SHP77 treated with DMSO at 0.1 percent for 48 hours (cell line): ENCODE measurements at regions not wholly inside any gene's neighbourhood (a gene's known extent, or its start where the extent isn't known, plus 50 kb on each side); places are given as distances from the start of the nearest gene placed in this dataset.
A peak's percentile ranks its signal among the peaks of the same experiment; 100 is the strongest.
"Not testable (repeated sequence)": the region's sequence is repeated elsewhere in the genome, so short reads cannot be mapped to it uniquely, and the experiment has no call there.

Experiments used
- DNase-seq: peaks from one replicate; lab custom pipeline; 2025; lab: John Stamatoyannopoulos, UW

DNA sequence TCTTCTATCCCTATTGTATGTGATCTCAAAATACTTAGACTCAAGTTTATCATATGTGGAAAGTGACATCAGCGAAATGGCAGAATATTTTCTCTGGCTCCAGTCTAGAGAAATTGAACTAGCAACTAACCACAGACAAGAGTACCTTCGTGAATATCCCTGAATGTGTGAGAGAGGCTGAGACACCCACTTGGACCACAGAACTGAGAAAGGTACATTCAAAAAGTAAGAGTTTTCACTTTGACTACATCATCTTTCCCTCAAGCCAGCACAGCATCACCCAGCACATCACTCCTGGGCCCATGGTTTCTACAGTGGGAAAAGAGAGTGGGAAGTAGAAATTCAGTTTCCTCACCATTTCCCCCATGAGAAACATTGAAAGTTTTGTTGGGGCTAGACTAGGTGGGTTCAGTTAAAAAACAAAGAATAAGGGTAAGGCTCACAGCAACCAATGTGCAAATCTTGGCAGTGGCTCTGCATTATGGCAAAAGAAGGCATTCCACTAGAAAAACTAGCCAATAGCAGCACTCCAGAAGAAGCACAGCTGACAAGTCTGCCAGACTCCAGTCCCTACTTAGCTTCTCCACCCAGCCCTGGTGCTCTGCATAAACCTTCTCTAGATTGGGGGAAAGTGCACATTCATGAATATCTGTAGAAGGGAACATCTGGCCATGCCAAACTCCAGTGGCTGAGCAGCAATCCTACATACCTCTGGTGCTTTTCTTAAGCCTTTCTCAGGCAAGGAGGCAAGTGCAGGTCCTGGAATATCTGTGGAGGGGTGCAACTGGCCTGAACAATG lies 225.6 kb upstream of the VLDLR start:
- DNase-seq = no peak

DNA sequence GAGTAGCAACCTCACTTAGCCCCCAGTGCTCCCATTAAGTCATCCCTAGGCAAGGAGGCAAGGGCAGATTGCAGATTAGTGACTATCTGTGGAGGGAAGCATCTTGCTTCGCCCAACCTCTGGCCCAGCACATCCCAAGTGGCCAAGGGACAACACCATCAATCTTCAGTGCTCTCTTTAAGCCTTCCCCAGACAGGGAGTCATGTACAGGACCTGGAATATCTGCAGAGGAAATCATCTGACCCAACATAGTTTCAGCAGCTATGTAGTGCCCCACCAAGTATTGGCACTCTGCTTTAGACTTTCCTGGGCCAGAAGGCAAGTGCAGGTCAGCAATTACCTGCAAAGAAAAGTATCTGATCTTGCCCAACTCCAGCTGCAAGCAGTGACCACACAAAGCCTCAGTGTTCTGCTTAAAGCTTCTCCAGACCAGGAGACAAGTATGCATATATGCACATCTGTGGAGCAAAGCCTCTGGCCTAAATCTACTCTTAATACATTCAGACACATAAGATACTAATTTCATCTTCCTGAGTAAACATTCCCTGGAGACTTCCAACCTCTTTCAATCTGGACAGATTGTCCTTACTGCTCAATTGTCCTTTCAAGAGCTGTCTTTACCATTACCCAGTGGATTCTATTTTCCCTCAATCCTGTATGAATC lies 224.8 kb upstream of the VLDLR start:
- DNase-seq = no peak

DNA sequence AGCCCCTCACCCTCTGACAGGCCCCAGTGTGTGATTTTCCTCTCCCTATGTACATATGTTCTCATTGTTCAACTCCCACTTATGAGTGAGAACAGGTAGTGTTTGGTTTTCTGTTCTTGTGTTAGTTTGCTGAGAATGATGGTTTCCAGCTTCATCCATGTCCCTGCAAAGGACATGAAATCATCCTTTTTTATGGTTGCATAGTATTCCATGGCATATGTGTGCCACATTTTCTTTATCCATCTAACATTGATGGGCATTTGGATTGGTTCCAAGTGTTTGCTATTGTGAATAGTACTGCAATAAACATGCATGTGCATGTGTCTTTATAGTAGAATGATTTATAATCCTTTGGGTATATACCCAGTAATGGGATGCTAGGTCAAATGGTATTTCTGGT lies 223.7 kb upstream of the VLDLR start:
- DNase-seq = not testable (repeated sequence)

DNA sequence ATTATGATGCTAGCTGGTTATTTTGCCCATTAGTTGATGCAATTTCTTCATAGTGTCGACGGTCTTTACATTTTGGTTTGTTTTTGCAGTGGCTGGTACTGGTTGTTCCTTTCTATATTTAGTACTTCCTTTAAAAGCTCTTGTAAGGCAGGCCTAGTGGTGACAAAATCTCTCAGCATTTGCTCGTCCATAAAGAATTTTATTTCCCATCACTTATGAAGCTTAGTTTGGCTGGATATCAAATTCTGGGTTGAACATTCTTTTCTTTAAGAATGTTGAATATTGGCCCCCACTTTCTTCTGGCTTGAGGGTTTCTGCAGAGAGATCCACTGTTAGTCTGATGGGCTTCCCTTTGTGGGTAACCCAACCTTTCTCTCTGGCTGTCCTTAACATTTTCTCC lies 219.8 kb upstream of the VLDLR start:
- not testable (repeated sequence) for DNase-seq

DNA sequence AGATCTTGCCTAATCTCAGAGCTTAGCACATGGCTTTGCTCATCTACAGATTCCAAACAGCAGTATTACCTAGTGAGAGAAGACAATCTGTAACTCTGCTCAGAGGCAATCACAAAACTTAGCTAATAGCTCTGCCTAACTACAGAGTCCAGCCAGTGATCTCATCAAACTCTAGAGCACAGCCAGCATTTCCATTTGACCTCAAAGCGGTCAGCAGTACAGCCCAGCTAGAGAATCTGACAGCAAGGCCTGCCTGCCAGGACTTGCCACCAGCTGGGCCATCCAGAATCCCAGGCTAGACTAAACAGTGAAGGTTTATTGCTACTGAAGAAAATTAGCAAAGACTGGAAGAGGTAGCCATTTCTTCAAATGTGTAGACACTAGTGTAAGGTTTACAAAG lies 217.9 kb upstream of the VLDLR start:
- no peak for DNase-seq

DNA sequence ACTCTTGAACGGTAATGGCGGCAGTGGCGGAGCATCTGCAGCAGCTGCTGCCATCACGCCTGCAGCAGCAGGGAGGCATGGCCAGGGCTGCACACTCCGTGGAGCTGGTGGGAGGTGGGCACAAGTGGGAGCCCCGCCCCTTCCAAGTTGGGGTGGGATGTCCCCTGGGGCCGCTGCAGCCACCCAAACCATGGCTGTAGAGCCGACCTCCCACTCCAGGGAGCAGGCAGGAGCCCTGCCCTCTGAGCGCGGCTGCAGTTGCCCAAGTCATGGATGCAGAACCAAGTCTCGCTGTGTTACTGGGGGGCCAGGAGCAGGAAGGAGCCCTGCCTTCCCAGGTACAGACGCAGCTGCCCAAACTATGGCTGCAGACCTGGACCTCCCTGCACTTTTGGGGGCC lies 215.3 kb upstream of the VLDLR start:
- DNase-seq = no peak

DNA sequence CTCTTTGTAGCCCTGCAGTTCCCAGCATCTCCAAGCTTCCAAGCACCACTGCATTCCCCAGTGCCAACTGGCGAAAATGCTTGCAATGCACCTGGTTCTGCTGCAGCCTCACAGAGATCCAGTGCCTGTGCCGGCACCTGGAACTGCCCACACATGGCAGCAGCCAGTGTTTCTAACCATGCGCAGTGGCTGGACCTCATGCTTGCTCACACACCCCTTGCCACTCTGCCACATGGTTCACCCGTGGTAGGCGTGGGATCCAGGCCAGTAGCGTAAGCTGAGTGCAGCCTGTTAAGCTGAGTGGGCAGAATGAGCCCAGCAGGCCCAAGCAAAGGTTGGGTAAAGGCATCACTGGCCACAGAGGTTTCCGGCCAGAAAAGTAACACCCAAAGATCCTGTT lies 214.1 kb upstream of the VLDLR start:
- DNase-seq = no peak

DNA sequence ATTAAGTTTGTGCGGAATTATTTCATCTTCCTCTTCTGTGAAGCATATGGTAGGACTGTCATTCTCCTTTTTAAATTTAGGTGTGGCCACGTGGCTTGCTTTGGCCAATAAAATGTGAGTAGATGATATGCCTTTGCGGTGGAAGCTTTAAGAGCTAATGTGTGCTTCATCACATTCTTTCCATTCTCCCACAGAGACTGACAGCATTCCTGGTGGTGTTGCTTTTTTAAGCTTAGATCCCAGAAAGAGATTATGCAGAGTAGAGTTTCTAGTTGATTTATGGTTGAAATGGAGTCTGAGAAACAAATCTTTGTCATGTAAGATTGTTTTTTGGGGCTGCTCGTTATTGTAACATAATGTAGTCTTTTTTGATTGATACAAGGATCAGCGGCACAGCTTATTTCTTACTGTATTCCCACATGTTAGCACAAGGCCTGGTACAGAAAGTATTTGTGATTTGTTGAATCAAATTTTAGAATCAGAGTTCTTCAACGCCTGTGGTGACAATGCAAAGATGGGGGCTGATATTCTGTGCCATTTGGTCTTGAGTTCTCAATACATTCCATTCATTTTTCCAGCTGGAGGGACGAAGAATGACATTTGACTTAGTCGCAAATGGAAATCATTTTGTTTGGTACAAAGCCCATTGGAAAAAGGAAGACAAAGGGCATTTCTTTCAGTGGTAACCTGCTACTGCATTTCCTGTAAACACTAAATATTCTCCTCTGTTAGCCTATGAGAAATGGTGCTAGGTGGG lies 209.9 kb upstream of the VLDLR start:
- no peak for DNase-seq

DNA sequence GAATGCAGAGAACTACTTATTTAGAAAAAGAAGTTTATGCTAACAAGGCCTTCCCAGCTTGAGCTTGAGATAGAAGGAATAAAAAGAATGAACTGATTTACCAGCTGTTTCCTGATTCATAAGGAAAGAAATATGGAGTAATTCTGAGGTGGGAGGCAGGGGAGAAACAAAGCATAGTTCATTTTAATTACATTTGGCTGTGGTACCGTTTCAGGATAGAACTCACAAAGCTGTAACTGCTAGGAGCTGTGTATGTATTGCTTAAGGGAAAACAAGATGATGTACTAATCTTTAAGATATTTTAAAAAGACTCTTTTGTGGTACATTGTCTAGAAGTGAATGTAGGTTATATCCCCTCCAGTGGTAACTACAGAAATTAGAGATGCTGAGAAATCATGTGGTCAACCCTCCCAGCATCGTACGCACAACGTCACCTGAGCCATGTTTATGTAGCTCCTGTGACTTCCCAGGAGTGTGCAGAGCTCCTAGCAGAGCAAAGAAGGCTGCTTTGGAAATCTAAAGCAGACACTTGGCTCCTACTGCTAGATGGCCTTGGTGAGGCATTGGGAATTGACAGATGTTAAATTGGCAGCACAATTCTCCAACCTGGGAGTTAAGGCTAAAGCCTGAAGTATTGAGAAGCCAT lies 208.3 kb upstream of the VLDLR start:
- no peak for DNase-seq

DNA sequence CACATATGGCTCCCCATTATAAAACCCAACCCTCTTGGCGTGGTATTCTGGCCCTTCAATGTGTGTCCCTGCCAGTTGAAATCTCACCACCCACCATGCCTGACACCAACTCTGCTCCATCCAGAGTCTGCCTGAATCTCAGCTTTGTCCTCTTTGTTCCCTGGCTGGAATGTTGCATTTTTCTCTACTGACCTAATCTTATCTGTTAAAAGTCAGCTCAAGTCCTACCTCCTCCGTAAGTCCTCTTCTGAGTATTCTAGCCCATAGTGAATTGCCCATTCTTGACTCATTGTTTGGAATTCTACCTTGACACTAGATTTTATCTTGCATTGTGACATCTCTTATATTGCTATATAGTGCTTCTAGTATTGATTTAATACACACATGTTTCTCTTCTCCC lies 207.1 kb upstream of the VLDLR start:
- no peak for DNase-seq

DNA sequence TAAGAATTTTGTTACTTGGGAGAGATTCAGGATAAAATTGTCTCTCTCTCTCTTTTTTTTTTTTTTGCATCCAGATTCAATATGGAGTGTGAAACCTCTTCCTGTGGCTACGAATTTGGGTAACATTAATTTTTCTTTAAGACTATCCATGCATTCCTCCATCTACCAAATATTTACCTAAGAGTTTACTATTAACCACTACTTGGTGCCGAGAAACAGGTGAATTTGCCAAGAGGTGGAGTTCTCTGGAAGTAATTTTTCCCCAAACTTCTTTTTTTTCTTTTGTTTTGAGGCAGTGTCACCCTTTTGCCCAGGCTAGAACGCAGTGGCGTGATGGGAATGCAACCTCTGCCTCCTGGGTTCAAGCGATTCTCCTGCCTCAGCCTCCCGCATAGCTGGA lies 206.3 kb upstream of the VLDLR start:
- DNase-seq = no peak

DNA sequence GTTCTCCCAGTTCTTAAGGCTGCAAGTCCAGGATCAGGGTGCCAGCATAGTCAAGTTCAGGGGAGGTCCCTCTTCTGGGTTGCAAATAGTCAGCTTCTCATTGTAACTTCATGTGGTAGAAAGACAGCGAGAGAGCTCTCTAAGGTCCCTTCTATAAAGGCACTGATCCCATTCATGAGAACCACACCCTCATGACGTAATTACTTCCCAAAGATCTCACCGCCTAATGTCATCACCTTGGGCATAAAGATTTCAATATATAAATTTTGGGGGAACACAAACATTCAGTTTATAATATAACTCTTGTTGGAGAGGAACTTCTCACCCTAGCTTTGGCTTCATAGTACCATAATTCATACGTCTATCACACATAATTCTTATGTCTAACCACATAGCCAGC lies 203.9 kb upstream of the VLDLR start:
- no peak for DNase-seq

DNA sequence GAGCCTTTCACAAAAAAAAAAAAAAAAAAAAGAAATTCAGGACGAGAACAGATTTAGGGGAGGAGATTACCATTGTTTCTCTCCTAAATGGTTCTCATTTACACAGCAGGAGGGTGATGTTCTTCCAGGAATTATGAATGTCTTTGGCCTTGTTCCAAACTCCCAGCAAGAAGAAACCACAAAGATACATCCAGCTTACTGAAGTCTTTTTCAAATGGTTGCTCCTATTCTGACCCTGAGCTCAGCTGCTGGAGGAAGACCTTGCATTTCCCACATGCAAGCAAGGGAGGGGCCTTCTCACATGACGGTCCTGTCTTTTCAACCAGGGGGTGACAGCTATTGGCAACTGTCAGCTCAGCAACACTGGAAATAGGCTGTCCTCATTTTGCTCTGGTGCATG lies 203.0 kb upstream of the VLDLR start:
- DNase-seq = no peak

DNA sequence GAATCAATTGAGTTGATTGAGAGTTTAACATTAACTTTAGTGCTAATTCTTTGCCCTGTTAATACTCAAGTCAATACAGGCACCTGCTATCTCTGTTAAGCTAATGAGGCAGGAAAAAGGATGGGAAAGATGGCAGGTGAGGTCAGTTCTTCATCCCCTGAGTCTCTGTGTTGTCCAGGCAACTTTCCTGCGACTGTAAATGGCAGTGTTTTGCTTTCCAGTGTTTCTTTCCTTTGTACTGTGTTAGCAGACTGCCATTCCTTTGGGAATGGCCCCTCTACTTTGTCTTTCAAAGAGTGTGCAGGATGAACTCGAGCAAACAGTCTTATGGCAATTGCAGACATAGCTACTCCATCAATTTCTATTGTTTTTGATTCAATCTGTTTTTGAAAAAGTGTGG lies 202.2 kb upstream of the VLDLR start:
- DNase-seq = no peak

DNA sequence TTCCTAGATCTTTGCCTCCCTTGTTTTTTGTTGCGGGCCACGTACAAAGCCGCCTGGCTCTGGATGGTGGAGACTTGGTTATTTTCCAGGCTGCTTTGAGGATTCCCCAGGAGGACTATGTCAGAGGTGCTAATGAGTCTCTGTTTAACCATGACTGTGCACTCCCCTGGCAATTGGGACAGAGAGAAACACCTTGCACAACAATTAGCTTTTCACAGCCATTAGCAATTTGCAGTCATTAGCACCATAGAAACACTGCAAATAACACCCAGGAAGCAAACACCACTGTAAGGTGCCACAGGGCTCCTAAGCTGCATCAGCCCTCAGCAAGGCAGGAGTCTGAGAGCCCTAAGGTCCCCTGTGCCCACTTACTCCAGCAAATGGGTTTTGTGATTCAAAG lies 201.0 kb upstream of the VLDLR start:
- DNase-seq = no peak

DNA sequence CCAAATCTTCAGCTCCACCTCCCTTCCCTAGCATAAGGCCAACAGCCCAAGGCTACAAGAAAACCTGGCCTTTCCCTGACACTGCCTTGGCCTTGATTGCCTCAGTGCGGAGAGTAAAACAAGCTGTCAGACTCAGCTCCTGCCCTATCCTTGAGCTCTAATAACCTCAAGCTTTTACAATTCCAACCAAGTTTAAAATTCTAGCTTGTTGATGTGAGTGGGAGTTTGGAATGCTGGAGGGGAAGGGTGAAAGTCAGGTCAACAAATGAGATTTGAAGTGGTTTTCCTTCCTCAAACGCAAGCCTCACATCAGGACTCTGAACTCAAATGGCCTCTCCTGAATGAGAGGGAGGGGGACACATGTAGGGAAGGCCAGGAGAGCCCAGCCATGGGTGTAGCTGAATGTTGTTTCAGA lies 197.0 kb upstream of the VLDLR start:
- no peak for DNase-seq

DNA sequence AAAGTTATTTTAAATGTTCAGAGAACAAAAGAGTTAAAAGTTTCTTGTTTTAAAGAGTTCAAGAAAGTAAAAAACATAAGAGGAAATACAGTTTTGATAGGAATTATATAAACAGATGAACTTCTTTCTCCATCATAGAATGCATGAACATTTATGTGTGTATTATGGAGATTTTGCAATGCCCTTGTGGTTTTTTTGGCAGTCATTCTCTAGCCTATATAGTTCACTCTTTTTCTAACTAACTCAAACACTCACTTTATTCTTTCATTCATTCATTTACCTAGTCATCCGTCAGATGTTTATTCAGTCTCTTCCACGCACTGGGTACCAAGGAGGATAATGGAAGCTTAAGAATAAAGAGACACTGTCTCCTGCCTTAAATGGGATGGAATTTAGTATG lies 195.9 kb upstream of the VLDLR start:
- DNase-seq = no peak

DNA sequence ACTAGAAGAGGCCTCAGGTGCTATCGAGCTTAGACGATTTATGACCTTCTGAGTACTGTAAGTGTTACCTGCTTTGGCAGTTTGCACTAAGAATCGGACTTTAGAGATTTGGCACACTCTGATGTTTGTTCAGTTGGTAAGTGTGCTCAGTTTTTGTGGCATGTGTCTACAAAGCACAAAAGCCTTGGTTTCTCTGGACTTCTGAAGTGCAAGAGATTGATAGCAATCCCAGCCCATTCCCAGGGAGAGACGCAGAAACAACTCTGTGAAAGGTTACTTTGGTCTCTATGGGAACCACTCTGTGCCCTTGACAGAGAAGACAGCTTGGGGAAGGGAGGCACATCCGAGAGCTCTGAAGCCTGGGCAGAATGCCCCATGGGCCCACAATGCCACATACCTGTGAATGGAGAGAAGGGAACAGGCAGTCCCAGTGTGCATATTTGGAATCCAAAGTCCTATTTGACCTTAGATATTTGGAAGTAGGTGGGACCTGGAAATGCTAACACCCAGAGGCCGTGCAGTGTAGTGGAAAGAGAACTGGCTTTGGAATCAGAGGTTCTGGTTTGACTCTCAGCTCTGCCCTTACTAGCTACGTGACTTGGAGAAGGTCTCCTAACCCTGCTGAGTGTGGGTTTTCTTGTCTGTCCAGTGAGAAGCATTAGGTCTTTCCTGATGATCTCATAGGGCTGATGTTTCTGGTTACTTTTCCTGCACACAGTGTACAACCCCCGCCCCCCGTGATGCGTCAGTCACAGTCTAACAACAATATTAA lies 194.3 kb upstream of the VLDLR start:
- DNase-seq = peak; percentile 41

DNA sequence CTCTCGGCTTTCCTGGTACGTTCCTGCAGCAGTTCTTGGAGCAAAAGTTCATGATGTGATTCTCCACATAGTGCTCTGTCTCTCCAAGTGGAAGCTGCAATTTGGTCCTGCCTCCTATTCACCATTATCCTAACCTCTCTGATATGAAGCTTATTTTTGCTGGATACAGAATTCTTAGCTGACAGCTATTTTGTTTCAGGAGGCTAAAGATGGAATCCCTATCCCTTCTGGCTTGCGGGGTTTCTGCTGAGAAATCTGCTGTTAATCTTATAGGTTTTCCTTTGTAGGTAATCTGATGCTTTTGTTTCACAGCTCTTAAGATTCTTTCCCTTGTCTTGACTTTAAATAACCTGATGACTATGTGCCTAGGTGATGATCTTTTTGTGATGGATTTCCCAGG lies 181.6 kb upstream of the VLDLR start:
- DNase-seq = no peak

DNA sequence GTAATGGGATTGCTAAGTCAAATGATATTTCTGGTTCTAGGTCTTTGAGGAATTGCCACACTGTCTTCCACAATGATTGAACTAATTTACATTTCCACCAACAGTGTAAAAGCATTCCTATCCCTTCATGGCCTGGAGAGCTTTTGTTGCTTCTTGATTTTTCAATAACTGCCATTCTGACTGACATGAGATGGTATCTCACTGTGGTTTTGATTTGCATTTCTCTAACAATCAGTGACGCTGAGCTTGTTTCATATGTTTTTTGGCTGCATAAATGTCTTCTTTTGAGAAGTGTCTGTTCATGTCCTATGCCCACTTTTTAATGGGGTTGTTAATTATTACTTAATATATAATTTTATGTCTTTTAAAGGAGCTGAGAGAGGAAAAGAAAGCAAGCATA lies 177.7 kb upstream of the VLDLR start:
- not testable (repeated sequence) for DNase-seq

DNA sequence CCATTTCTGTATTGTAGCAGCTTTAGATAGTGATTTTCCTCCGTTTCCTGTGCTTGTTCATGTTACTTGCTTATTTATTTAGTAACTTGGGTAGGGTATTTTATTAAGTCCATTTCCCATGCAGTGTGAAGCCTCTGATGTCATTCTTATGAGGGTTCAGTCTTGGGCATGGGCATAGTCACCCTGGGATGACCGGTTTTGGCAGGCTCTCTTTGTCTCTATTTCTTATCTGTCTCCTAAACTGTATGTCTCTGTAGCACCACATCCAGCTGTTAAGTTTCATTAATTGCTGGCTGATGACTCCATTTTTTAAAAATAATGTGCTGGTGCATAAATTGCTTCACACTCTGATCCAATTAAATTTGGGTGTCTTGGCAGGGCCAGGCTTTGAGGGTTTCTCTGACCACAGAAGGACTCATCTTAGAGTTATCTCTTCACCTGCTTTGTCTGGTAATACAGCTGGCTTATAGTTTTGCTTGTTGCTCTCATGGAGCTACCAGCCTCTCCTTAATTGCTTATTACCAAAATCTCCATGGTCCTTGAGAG lies 173.3 kb upstream of the VLDLR start:
- DNase-seq = no peak

DNA sequence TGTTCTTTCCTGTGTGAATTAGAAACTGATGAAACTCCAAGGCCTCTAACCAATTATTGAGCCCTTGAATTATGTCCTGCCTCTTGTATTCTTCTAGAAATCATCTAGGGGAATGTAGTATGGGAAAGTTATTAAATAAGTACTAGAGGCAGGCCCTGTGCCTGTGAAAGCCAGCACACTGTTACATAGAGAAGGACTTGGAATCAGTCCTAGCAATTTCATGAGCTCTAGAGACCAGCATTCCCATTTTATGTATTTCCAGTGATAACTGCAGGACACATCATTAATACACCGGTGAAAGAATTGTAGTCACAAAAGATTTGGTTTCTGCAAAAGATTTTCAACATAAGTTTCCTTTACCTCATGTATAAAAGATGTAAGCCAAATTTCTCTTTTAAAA lies 168.5 kb upstream of the VLDLR start:
- no peak for DNase-seq
